Stimulated activated CD4-positive, alpha-beta T cell treated with anti-CD3 and anti-CD28 coated beads, Interleukin-12 subunit alpha, Interleukin-12 subunit beta, amount 100 ng/mL, for 48 hours (primary cell): ENCODE measurements at regions not wholly inside any gene's neighbourhood (a gene's known extent, or its start where the extent isn't known, plus 50 kb on each side); places are given as distances from the start of the nearest gene placed in this dataset.
A peak's percentile ranks its signal among the peaks of the same experiment; 100 is the strongest.
"Not testable (repeated sequence)": the region's sequence is repeated elsewhere in the genome, so short reads cannot be mapped to it uniquely, and the experiment has no call there.

Experiments
- DNase-seq, 3 donors: peaks; one replicate each; pipeline ENCODE4 v3.0.0-alpha.2; 2020; ENCODE audit warnings: low read depth in 2 of 3, low spot score in 1 of 3

DNA sequence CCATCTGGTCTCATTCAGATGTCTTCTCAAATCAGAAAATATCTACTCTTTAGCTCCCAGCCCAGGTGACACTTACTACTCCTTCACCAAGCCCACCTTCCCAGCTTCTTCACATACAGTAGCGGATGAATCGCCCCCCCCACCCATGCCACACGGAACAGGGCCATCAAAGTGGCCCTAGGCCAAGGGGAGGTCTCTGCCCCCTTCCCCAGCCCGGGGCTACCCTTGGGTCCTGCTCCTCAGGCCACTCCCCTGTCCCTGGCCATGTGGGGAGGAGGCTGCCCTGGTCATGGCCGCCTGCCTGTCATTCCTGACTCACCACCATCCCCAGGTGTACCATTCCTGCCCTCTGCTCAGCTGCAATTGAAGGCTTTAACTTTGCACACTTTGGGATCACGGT is 142.8 kb downstream of the NECTIN1 start:
- DNase-seq: no peak

DNA sequence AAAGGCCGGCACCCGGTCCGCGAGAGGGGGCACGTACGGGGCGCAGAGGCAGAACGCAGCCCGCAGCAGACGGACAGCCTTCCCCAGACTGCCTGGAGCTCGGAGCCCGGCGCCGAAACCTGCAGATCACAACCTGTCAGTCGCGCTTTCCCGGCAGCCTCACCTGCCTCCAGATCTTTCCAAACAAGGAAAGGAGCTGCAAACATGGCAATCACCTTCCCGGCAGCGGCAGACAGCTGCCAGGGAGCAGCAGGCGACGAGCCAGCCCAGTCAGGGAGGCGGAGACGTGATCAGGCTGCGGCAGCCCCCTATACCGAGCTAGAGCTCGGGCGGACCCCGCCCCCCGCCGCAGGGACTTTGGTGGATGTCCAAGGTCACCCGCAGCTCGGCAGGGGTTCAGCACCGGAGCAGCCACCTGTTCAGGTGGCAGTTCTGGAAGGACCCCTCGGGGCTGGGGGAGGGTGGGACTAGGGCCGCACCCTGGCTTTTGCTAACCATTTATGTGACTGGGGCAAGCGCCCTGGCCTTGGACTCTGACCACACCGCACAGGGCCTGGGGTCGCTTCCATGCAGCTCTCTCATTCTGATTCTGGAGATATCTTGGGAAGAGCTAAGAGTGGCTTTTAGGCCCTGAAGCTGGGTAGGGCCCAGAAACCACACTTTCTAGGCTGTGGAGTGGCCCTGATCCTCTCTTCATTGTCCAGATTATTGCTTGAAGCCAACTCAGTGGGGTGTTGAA is 143.8 kb downstream of the NECTIN1 start:
- DNase-seq: no peak

GRCh38 chr11:119584193-119585042 is 144.6 kb downstream of the NECTIN1 start:
- peak in 1 of 3 donors; percentile 3 for DNase-seq

DNA sequence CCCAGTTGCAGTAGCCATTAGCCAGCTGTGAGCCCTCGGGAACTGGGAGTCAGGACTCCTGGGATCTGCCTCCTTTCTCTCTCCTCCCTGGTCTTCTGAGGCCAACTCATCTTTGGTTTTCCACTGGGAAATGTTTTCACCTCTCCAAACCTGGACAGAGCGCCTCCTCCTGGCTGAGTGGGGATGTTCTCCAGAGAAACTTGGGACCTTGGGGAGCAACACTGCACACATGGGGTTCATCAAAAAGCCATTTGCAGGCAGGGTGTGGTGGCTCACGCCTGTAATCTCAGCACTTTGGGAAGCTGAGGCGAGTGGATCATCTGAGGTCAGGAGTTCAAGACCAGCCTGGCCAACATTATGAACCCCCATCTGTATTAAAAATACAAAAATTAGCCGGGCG is 145.4 kb downstream of the NECTIN1 start:
- no peak for DNase-seq

DNA sequence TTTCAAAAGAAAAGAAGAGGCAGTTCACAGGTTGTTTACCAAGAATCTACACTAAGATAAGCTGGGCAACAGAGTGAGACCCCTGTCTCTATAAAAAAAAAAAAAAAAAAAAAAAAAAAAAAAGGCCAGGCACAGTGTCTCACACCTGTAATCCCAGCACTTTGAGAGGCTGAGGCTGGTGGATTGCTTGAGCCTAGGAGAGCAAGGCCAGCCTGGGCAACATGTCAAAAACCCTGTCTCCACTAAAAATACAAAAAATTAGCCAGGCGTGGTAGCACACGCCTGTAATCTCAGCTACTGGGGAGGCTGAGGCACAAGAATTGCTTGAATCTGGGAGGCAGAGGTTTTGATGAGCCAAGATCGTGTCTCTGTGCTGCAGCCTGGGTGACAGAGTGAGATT is 147.6 kb downstream of the NECTIN1 start:
- not testable (repeated sequence) for DNase-seq

DNA sequence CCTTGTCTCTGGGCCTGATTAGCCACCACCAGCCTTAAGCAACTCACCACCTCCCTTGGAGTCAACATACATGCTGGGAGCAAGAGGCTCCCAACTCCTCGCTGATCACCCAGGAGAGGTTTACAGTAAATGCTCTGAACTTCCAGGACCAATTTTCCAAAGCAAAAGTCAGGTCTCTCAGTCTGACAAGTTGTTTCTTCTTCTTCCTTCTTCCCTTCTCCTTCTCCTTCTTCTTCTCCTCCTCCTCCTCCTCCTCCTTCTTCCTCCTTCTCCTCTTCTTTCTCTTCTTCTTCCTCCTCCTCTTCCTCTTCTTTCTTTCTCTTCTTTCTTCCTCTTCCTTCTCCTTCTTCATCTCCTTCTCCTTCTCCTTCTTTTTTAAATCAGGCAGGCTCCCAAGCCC is 148.2 kb downstream of the NECTIN1 start:
- DNase-seq: no peak

- DNase-seq: no peak
Measured at GRCh38 chr11:119580081-119580480, 148.9 kb downstream of the NECTIN1 start.

- DNase-seq: no peak
Measured at GRCh38 chr11:119578521-119579191, 150.3 kb downstream of the NECTIN1 start.

DNA sequence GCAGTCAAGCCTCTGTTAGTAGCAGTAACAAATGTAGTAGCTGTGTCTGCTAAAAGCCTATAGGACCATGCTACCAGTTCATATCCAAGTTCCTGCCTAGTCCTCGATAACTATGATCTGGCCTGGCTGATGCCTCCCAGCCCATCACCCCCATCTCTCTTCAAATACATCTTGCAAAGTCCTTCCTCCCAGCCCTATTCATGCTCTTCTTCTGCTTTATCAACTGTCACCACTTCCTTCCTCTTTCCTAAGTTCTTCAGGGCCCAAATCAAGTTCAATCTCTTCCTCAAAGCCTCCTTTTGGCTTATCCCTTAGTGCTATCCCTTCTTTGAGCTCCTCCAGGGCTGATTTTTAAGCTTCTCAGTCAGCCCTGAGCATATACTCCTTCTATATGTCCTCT is 150.9 kb upstream of the THY1 start:
- DNase-seq: no peak

GRCh38 chr11:119572481-119573424 is 149.8 kb upstream of the THY1 start:
- DNase-seq: no peak

GRCh38 chr11:119571311-119571710 is 148.3 kb upstream of the THY1 start:
- DNase-seq: no peak

GRCh38 chr11:119567688-119568582 is 145.0 kb upstream of the THY1 start:
- DNase-seq: no peak

- no peak for DNase-seq
Measured at GRCh38 chr11:119566319-119566718, 143.3 kb upstream of the THY1 start.

GRCh38 chr11:119565693-119566092 is 142.7 kb upstream of the THY1 start:
- DNase-seq: not testable (repeated sequence)

DNA sequence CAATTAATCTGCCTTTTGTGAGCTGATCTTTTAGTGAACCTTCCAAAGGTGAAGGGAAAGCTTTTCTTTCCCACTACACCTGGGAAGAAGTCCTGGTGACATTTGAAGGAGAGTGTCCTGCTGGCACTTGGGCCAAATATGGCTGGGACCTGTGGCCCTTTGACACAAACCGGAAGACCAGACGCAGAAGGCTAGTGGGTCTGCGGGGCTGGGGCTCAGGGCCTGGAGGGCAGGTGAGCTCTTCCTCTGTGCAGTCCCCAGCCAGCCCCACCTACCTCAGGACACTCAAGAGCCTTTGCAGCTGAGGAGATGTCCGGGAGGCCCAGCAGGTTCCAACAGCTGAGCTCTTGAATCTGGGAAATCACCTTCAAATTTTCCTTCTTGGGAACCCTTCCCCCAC is 138.0 kb upstream of the THY1 start:
- no peak for DNase-seq

GRCh38 chr11:119560291-119560690 is 137.3 kb upstream of the THY1 start:
- DNase-seq: no peak

GRCh38 chr11:119552106-119552485 is 129.1 kb upstream of the THY1 start:
- no peak for DNase-seq

DNA sequence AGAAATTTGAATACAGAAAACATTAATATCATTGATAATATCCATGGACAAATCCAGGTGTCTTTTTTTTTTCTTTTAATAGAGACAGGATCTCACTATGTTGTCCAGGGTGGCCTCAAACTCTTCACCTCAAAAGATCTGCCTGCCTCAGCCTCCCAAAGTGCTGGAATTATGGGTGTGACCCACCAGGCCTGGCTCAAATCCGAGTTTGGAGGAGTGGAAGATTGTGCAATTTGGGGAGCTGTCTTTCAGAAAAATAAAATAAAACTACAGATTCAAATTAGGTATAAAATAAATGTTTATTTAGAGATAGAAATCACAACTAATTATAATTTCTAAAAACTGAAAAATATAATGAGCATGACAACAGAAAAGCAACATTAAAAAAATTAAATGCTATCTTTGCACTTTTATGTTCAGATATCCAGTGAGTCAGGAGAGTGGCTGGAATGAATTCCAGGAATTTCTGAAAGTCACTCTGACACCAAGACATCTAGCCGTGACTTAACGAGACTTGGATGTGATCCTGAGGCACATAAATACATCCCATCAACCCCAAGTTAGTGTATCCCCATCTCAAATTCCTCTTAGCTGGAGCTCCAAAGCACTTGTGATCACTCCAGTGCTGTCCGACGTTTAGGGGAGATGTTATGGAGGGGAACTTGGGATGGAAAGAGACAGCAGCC is 128.6 kb upstream of the THY1 start:
- no peak for DNase-seq

DNA sequence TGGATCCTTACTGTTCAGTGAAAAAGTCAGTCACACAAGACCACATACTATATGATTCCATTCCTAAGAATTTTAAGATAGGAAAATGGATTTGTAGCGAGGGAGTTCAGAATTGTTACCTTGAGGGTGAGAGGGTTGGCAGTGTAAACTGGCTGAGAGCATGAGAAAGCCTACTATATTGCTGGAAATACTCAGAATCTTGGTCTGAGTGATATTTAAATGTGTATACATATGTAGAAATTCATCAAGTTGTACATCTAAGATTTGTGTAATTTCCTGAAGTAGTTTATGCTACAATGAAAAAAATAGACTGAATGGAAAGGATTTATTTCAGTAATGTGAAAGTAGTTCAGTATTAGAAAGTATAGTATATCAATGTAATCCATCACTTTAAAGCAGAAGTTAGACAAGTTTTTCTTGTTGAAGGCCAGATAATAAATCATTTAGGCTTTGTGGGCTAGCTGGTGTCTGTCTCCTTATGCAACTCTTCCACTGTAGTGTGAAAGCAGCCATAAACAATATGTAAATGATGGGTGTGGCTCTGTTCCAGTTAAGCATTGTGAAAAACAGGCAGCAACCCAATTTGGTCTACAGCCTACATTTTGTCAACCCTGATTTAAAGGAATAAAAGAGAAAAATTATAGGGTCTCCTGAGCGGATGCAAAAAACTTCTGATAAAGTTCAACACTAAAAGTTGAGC is 127.2 kb upstream of the THY1 start:
- DNase-seq: no peak
